Keratinocyte (primary cell): ENCODE measurements at regions not wholly inside any gene's neighbourhood (a gene's known extent, or its start where the extent isn't known, plus 50 kb on each side); places are given as distances from the start of the nearest gene placed in this dataset.

Experiments
- DNase-seq: peaks from one replicate; pipeline ENCODE4 v3.0.0-alpha.2; 2011; ENCODE audit warnings: low read depth, missing footprints, low spot score
- FAIRE-seq: peaks from 2 replicates; lab custom pipeline; 2011; peaks lifted over from hg19 to GRCh38; lab: Jason Lieb, UNC
- H2AFZ ChIP-seq: 2 replicates; pipeline ENCODE4 v1.6.0; 2012; ENCODE audit warnings: low read length, control low read depth, inconsistent platforms; ENCODE audit not compliant: control insufficient read depth
- H3K27ac ChIP-seq: 2 replicates; pipeline ENCODE4 v1.5.1; 2011; ENCODE audit warnings: low read length; ENCODE audit not compliant: control insufficient read depth, insufficient read depth
- H3K27me3 ChIP-seq: 3 replicates; pipeline ENCODE4 v1.6.0; 2011; ENCODE audit warnings: low read length; ENCODE audit not compliant: control insufficient read depth, insufficient read depth; ENCODE audit errors: extremely low read depth
- H3K36me3 ChIP-seq, 2 experiments: 2 replicates in 1 of 2; 3 replicates in 1 of 2; pipeline ENCODE4 v1.5.1; 2011; ENCODE audit warnings: low read length in 2 of 2, mild to moderate bottlenecking in 1 of 2; ENCODE audit not compliant: control insufficient read depth in 2 of 2, insufficient read depth in 2 of 2; ENCODE audit errors: extremely low read depth in 1 of 2
- H3K4me1 ChIP-seq: 3 replicates; pipeline ENCODE4 v1.5.1; 2011; ENCODE audit warnings: low read length; ENCODE audit not compliant: control insufficient read depth, insufficient read depth; ENCODE audit errors: extremely low read depth
- H3K4me2 ChIP-seq: 3 replicates; pipeline ENCODE4 v1.6.0; 2011; ENCODE audit warnings: low read depth, low read length; ENCODE audit not compliant: control insufficient read depth, insufficient read depth; ENCODE audit errors: extremely low read depth
- H3K4me3 ChIP-seq, 3 experiments: fragments of 200-600 bp in 1 of 3; sonication (generic) in 1 of 3; 2 replicates in 2 of 3; 3 replicates in 1 of 3; pipeline ENCODE4 v1.5.1; 2011 to 2016; ENCODE audit warnings: low read length in 3 of 3, mild to moderate bottlenecking in 3 of 3, control low read depth in 2 of 3, inconsistent platforms in 1 of 3, low read depth in 1 of 3, mixed read lengths in 1 of 3, mixed run types in 1 of 3, moderate library complexity in 1 of 3; ENCODE audit not compliant: control insufficient read depth in 2 of 3, insufficient read depth in 2 of 3; ENCODE audit errors: extremely low read depth in 1 of 3
- H3K79me2 ChIP-seq: 2 replicates; pipeline ENCODE4 v1.6.0; 2012; ENCODE audit warnings: low read length; ENCODE audit not compliant: control insufficient read depth, insufficient read depth
- H3K9ac ChIP-seq: 3 replicates; pipeline ENCODE4 v1.6.0; 2011; ENCODE audit warnings: low read length; ENCODE audit not compliant: control insufficient read depth, insufficient read depth; ENCODE audit errors: extremely low read depth
- H3K9me1 ChIP-seq: 3 replicates; pipeline ENCODE4 v1.6.0; 2011; ENCODE audit warnings: low read length; ENCODE audit not compliant: control insufficient read depth, insufficient read depth; ENCODE audit errors: extremely low read depth
- H3K9me3 ChIP-seq: 2 replicates; pipeline ENCODE4 v1.5.1; 2012; ENCODE audit warnings: low read depth, low read length; ENCODE audit not compliant: control insufficient read depth
- H4K20me1 ChIP-seq: 3 replicates; pipeline ENCODE4 v1.6.0; 2011; ENCODE audit warnings: low read length; ENCODE audit not compliant: control insufficient read depth, insufficient read depth; ENCODE audit errors: extremely low read depth
- CTCF ChIP-seq, 3 experiments: IDR thresholded peaks in 1 of 3; conservative IDR thresholded peaks in 1 of 3; optimal IDR thresholded peaks in 1 of 3; 2 replicates in 2 of 3; 3 replicates in 1 of 3; pipeline versions ENCODE3 to v1.5.1; 2011; ENCODE audit warnings: low read length in 3 of 3, mild to moderate bottlenecking in 3 of 3, moderate library complexity in 2 of 3, control low read depth in 1 of 3, inconsistent platforms in 1 of 3; ENCODE audit not compliant: insufficient read depth in 2 of 3; ENCODE audit errors: extremely low read depth in 1 of 3
- EZH2 ChIP-seq: IDR thresholded peaks from one replicate; pipeline ENCODE4 v1.6.1; 2012; ENCODE audit warnings: inconsistent platforms, mild to moderate bottlenecking, low read length, moderate library complexity
- dilution Hi-C: fragments of 300-500 bp; cut with MboI; formaldehyde crosslinking; loops from one replicate; pipeline ENCODE4 v1.7.0; 2020; ENCODE audit warnings: low sequenced_read_pairs; ENCODE audit not compliant: extremely low pct_ligation_motif_present

GRCh38 chr21:20570824-20571232 is 427.4 kb upstream of the NCAM2 start:
- DNase-seq (no peak), FAIRE-seq (no peak)
- Histone ChIP-seq H3K4me1 (no peaks in the 10 kb centered on the region), H3K9ac (no peak overlapping the region), H2AFZ (no peak overlapping the region), H3K9me3 (no peaks in the 10 kb centered on the region), H4K20me1 (no peaks in the 10 kb centered on the region), H3K36me3 (no peaks in the 10 kb centered on the region), H3K9me1 (no peaks in the 10 kb centered on the region), H3K4me3 (no peak overlapping the region), H3K4me2 (no peak overlapping the region), H3K79me2 (no peaks in the 10 kb centered on the region), H3K27ac (no peak overlapping the region), H3K27me3 (no peaks in the 10 kb centered on the region)
- no peak for TF ChIP-seq CTCF (optimal IDR thresholded peaks at IDR 0.05 in 1 of 3, IDR thresholded peaks at IDR 0.05 in 1 of 3, conservative IDR thresholded peaks at IDR 0.05 in 1 of 3; ENCODE audit: extremely low read depth in 1 of 3, insufficient read depth in 2 of 3, low read length in 3 of 3)
- dilution Hi-C loops, result no loop called here

- H3K79me2 ChIP-seq, result no peaks in the 10 kb centered on the region
- no peak overlapping the region for H3K4me2 ChIP-seq
- no peak overlapping the region for H3K27ac ChIP-seq
- no peaks in the 10 kb centered on the region for H3K9me1 ChIP-seq
- H3K4me1 ChIP-seq, result no peaks in the 10 kb centered on the region
- no peak for DNase-seq
- H3K9me3 ChIP-seq, result no peaks in the 10 kb centered on the region
- H2AFZ ChIP-seq, result no peak overlapping the region
- FAIRE-seq, result no peak
- no peak overlapping the region for H3K4me3 ChIP-seq
- H3K9ac ChIP-seq, result no peak overlapping the region
- H4K20me1 ChIP-seq, result no peaks in the 10 kb centered on the region
- H3K36me3 ChIP-seq, result no peaks in the 10 kb centered on the region
- no peaks in the 10 kb centered on the region for H3K27me3 ChIP-seq
- TF ChIP-seq EZH2 (no peak), CTCF (optimal IDR thresholded peaks at IDR 0.05 in 1 of 3, IDR thresholded peaks at IDR 0.05 in 1 of 3, conservative IDR thresholded peaks at IDR 0.05 in 1 of 3; ENCODE audit: extremely low read depth in 1 of 3, insufficient read depth in 2 of 3, low read length in 3 of 3) (no peak)
- dilution Hi-C loops, result no loop called here
These were observed 425.6 kb upstream of the NCAM2 start for GRCh38 chr21:20572582-20572981.
